GM23338 (cell line): ENCODE measurements at regions not wholly inside any gene's neighbourhood (a gene's known extent, or its start where the extent isn't known, plus 50 kb on each side); places are given as distances from the start of the nearest gene placed in this dataset.

Source experiments
- ATAC-seq: fragments of 200-7000 bp; cut with Tn5 transposase; 3 replicates; pipeline ENCODE4 v1.9.1; 2020
- DNase-seq: peaks from one replicate; pipeline ENCODE4 v3.0.0-alpha.2; 2015; ENCODE audit warnings: low spot score
- H2AFZ ChIP-seq: fragments of 200-600 bp; sonication (generic); 2 replicates; pipeline ENCODE4 v1.8.0; 2016; ENCODE audit warnings: antibody characterized with exemption, mild to moderate bottlenecking, moderate library complexity
- H3F3A ChIP-seq: fragments of 200-600 bp; sonication (generic); replicated peaks from 2 replicates; pipeline ENCODE4 v1.8.0; 2017; ENCODE audit warnings: antibody characterized with exemption, mixed run types, low read depth
- H3K27ac ChIP-seq: fragments of 200-600 bp; sonication (generic); 2 replicates; pipeline ENCODE4 v1.6.1; 2016; ENCODE audit warnings: low read depth
- H3K27me3 ChIP-seq: fragments of 200-600 bp; sonication (generic); 2 replicates; pipeline ENCODE4 v1.8.0; 2016; ENCODE audit warnings: mild to moderate bottlenecking, mixed run types, moderate library complexity; ENCODE audit not compliant: insufficient read depth
- H3K36me3 ChIP-seq: fragments of 200-600 bp; sonication (generic); 2 replicates; pipeline ENCODE4 v1.8.0; 2016; ENCODE audit warnings: mild to moderate bottlenecking; ENCODE audit not compliant: insufficient read depth
- H3K4me1 ChIP-seq: fragments of 200-600 bp; sonication (generic); 2 replicates; pipeline ENCODE4 v1.8.0; 2016; ENCODE audit warnings: mild to moderate bottlenecking, moderate library complexity; ENCODE audit not compliant: insufficient read depth
- H3K4me2 ChIP-seq: fragments of 200-600 bp; sonication (generic); 2 replicates; pipeline ENCODE4 v1.7.1; 2017; ENCODE audit warnings: mixed run types
- H3K4me3 ChIP-seq: fragments of 200-600 bp; sonication (generic); 2 replicates; pipeline ENCODE4 v1.6.1; 2016; ENCODE audit warnings: mixed run types
- H3K79me2 ChIP-seq: fragments of 200-600 bp; sonication (generic); replicated peaks from 2 replicates; pipeline ENCODE4 v1.8.0; 2017; ENCODE audit warnings: mild to moderate bottlenecking; ENCODE audit not compliant: insufficient read depth
- H3K9me2 ChIP-seq: fragments of 200-600 bp; sonication (generic); 2 replicates; pipeline ENCODE4 v1.8.0; 2017; ENCODE audit not compliant: insufficient read depth
- H4K20me1 ChIP-seq: fragments of 200-600 bp; sonication (generic); replicated peaks from 2 replicates; pipeline ENCODE4 v1.8.0; 2017; ENCODE audit warnings: mild to moderate bottlenecking; ENCODE audit not compliant: insufficient read depth
- H3K27ac Mint-ChIP-seq: 2 replicates; pipeline ENCODE4 v1.8.0; 2020; ENCODE audit warnings: inconsistent platforms, mild to moderate bottlenecking, moderate library complexity, mixed read lengths
- H3K27me3 Mint-ChIP-seq: 3 replicates; pipeline ENCODE4 v1.8.0; 2022; ENCODE audit warnings: low read depth, mild to moderate bottlenecking, moderate library complexity, mixed read lengths, inconsistent platforms; ENCODE audit not compliant: insufficient read depth, poor library complexity
- H3K36me3 Mint-ChIP-seq: 3 replicates; pipeline ENCODE4 v1.8.0; 2021; ENCODE audit warnings: low read depth, mild to moderate bottlenecking, inconsistent platforms, moderate library complexity, mixed read lengths
- H3K4me1 Mint-ChIP-seq: 3 replicates; pipeline ENCODE4 v1.8.0; 2020; ENCODE audit warnings: mild to moderate bottlenecking, inconsistent platforms, mixed read lengths
- H3K4me3 Mint-ChIP-seq: 3 replicates; pipeline ENCODE4 v1.8.0; 2021; ENCODE audit warnings: moderate library complexity, mild to moderate bottlenecking, inconsistent platforms, mixed read lengths
- H3K9me3 Mint-ChIP-seq: 3 replicates; pipeline ENCODE4 v1.8.0; 2020; ENCODE audit warnings: moderate library complexity, mild to moderate bottlenecking, inconsistent platforms, mixed read lengths
- CREB1 ChIP-seq: fragments of 250-450 bp; sonication (Bioruptor Pico); IDR thresholded peaks from 2 replicates; pipeline ENCODE4 v1.5.0; 2020; ENCODE audit warnings: low read depth, mild to moderate bottlenecking, moderate library complexity
- EZH2 ChIP-seq: fragments of 200-600 bp; sonication (generic); IDR thresholded peaks from one replicate; pipeline ENCODE4 v1.8.0; 2017; ENCODE audit warnings: antibody characterized with exemption, mild to moderate bottlenecking, low read depth; ENCODE audit not compliant: unreplicated experiment
- EZH2phosphoT487 ChIP-seq: fragments of 200-600 bp; sonication (generic); IDR thresholded peaks from one replicate; pipeline ENCODE4 v1.8.1; 2018; ENCODE audit warnings: antibody characterized with exemption; ENCODE audit not compliant: unreplicated experiment
- JUNB ChIP-seq: IDR thresholded peaks from one replicate; pipeline ENCODE4 v1.6.1; 2016; ENCODE audit warnings: antibody characterized with exemption; ENCODE audit not compliant: unreplicated experiment
- NANOG ChIP-seq: IDR thresholded peaks from 2 replicates; pipeline ENCODE4 v1.6.1; 2016; ENCODE audit warnings: antibody characterized with exemption, borderline replicate concordance
- POLR2AphosphoS5 ChIP-seq: IDR thresholded peaks from 2 replicates; pipeline ENCODE4 v1.6.1; 2016; ENCODE audit warnings: antibody characterized with exemption, low read depth
- REST ChIP-seq: IDR thresholded peaks from one replicate; pipeline ENCODE4 v1.6.1; 2018; ENCODE audit warnings: antibody characterized with exemption; ENCODE audit not compliant: unreplicated experiment
- STAT1 ChIP-seq: IDR thresholded peaks from one replicate; pipeline ENCODE4 v1.6.1; 2016; ENCODE audit warnings: antibody characterized with exemption; ENCODE audit not compliant: unreplicated experiment
- ZNF114 ChIP-seq: fragments of 250-450 bp; sonication (Bioruptor Pico); IDR thresholded peaks from 2 replicates; pipeline ENCODE4 v1.5.0; 2020; ENCODE audit warnings: mild to moderate bottlenecking, moderate library complexity
- ZNF331 ChIP-seq: fragments of 250-450 bp; sonication (Bioruptor Pico); IDR thresholded peaks from 2 replicates; pipeline ENCODE4 v1.5.0; 2020; ENCODE audit warnings: low read depth, mild to moderate bottlenecking, moderate library complexity
- TF ChIP-seq, protein P1 (sequence below): fragments of 250-450 bp; sonication (Bioruptor Pico); IDR thresholded peaks from 2 replicates; pipeline ENCODE4 v1.5.0; 2020; ENCODE audit warnings: mild to moderate bottlenecking, moderate library complexity
- TF ChIP-seq, protein P2 (sequence below), 2 experiments: fragments of 200-600 bp in 1 of 2; sonication (generic) in 1 of 2; conservative IDR thresholded peaks; 2 replicates each; pipeline versions ENCODE4 v1.5.1 to v1.6.1; 2016 to 2017; ENCODE audit warnings: antibody characterized with exemption in 2 of 2, low read depth in 2 of 2, mild to moderate bottlenecking in 2 of 2, moderate library complexity in 1 of 2
- TF ChIP-seq, protein P3 (sequence below): IDR thresholded peaks from 2 replicates; pipeline ENCODE4 v1.6.1; 2016; ENCODE audit warnings: antibody characterized with exemption

- Histone ChIP-seq H3K27ac (no peak overlapping the region), H3K4me3 (no peak overlapping the region), H3K79me2 (no peaks in the 10 kb centered on the region), H3K9me2 (peaks cover 2% of the 10 kb centered on the region; the same call in 1 of the 2 replicates), H3K27me3 (no peaks in the 10 kb centered on the region), H2AFZ (no peak overlapping the region), H3K4me2 (no peak overlapping the region), H3K36me3 (no peaks in the 10 kb centered on the region), H3K4me1 (peaks cover 17% of the 10 kb centered on the region), H4K20me1 (no peaks in the 10 kb centered on the region), H3F3A (no peaks in the 10 kb centered on the region)
- DNase-seq, result no peak
- H3K27me3 Mint-ChIP-seq, result no peaks in the 10 kb centered on the region
- TF ChIP-seq ZNF331 (CRISPR knock-in tag), result no peak
- TF ChIP-seq, protein P1, sequence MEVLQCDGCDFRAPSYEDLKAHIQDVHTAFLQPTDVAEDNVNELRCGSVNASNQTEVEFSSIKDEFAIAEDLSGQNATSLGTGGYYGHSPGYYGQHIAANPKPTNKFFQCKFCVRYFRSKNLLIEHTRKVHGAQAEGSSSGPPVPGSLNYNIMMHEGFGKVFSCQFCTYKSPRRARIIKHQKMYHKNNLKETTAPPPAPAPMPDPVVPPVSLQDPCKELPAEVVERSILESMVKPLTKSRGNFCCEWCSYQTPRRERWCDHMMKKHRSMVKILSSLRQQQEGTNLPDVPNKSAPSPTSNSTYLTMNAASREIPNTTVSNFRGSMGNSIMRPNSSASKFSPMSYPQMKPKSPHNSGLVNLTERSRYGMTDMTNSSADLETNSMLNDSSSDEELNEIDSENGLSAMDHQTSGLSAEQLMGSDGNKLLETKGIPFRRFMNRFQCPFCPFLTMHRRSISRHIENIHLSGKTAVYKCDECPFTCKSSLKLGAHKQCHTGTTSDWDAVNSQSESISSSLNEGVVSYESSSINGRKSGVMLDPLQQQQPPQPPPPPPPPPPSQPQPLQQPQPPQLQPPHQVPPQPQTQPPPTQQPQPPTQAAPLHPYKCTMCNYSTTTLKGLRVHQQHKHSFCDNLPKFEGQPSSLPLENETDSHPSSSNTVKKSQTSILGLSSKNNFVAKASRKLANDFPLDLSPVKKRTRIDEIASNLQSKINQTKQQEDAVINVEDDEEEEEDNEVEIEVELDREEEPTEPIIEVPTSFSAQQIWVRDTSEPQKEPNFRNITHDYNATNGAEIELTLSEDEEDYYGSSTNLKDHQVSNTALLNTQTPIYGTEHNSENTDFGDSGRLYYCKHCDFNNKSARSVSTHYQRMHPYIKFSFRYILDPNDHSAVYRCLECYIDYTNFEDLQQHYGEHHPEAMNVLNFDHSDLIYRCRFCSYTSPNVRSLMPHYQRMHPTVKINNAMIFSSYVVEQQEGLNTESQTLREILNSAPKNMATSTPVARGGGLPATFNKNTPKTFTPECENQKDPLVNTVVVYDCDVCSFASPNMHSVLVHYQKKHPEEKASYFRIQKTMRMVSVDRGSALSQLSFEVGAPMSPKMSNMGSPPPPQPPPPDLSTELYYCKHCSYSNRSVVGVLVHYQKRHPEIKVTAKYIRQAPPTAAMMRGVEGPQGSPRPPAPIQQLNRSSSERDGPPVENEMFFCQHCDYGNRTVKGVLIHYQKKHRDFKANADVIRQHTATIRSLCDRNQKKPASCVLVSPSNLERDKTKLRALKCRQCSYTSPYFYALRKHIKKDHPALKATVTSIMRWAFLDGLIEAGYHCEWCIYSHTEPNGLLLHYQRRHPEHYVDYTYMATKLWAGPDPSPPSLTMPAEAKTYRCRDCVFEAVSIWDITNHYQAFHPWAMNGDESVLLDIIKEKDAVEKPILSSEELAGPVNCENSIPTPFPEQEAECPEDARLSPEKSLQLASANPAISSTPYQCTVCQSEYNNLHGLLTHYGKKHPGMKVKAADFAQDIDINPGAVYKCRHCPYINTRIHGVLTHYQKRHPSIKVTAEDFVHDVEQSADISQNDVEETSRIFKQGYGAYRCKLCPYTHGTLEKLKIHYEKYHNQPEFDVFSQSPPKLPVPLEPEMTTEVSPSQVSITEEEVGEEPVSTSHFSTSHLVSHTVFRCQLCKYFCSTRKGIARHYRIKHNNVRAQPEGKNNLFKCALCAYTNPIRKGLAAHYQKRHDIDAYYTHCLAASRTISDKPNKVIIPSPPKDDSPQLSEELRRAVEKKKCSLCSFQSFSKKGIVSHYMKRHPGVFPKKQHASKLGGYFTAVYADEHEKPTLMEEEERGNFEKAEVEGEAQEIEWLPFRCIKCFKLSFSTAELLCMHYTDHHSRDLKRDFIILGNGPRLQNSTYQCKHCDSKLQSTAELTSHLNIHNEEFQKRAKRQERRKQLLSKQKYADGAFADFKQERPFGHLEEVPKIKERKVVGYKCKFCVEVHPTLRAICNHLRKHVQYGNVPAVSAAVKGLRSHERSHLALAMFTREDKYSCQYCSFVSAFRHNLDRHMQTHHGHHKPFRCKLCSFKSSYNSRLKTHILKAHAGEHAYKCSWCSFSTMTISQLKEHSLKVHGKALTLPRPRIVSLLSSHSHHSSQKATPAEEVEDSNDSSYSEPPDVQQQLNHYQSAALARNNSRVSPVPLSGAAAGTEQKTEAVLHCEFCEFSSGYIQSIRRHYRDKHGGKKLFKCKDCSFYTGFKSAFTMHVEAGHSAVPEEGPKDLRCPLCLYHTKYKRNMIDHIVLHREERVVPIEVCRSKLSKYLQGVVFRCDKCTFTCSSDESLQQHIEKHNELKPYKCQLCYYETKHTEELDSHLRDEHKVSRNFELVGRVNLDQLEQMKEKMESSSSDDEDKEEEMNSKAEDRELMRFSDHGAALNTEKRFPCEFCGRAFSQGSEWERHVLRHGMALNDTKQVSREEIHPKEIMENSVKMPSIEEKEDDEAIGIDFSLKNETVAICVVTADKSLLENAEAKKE (CRISPR knock-in tag), result no peak
- TF ChIP-seq CREB1, result no peak
- TF ChIP-seq EZH2, result no peak
- TF ChIP-seq POLR2AphosphoS5, result no peak
- TF ChIP-seq NANOG, result no peak
- TF ChIP-seq, protein P2, sequence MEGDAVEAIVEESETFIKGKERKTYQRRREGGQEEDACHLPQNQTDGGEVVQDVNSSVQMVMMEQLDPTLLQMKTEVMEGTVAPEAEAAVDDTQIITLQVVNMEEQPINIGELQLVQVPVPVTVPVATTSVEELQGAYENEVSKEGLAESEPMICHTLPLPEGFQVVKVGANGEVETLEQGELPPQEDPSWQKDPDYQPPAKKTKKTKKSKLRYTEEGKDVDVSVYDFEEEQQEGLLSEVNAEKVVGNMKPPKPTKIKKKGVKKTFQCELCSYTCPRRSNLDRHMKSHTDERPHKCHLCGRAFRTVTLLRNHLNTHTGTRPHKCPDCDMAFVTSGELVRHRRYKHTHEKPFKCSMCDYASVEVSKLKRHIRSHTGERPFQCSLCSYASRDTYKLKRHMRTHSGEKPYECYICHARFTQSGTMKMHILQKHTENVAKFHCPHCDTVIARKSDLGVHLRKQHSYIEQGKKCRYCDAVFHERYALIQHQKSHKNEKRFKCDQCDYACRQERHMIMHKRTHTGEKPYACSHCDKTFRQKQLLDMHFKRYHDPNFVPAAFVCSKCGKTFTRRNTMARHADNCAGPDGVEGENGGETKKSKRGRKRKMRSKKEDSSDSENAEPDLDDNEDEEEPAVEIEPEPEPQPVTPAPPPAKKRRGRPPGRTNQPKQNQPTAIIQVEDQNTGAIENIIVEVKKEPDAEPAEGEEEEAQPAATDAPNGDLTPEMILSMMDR (conservative IDR thresholded peaks at IDR 0.05; ENCODE audit: low read depth in 2 of 2), result no peak
- no peak for TF ChIP-seq STAT1
- no peak for TF ChIP-seq ZNF114
- no peak for TF ChIP-seq EZH2phosphoT487
- TF ChIP-seq, protein P3, sequence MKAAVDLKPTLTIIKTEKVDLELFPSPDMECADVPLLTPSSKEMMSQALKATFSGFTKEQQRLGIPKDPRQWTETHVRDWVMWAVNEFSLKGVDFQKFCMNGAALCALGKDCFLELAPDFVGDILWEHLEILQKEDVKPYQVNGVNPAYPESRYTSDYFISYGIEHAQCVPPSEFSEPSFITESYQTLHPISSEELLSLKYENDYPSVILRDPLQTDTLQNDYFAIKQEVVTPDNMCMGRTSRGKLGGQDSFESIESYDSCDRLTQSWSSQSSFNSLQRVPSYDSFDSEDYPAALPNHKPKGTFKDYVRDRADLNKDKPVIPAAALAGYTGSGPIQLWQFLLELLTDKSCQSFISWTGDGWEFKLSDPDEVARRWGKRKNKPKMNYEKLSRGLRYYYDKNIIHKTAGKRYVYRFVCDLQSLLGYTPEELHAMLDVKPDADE, result no peak
- TF ChIP-seq JUNB, result no peak
- TF ChIP-seq REST, result no peak
- no peak overlapping the region for H3K27ac Mint-ChIP-seq
- H3K4me1 Mint-ChIP-seq, result peaks cover 14% of the 10 kb centered on the region
- no peak for ATAC-seq
- no peaks in the 10 kb centered on the region for H3K9me3 Mint-ChIP-seq
- no peak overlapping the region for H3K4me3 Mint-ChIP-seq
- no peaks in the 10 kb centered on the region for H3K36me3 Mint-ChIP-seq
These were observed 248.8 kb upstream of the ZMIZ1 start for GRCh38 chr10:78820007-78820362.
